HEK293 (cell line): ENCODE measurements at regions not wholly inside any gene's neighbourhood (a gene's known extent, or its start where the extent isn't known, plus 50 kb on each side); places are given as distances from the start of the nearest gene placed in this dataset.

ENCODE experiments used
- CTCF ChIA-PET: fragments of 350-600 bp; formaldehyde crosslinking; extraction: SDS; loops from one replicate; lab custom pipeline; 2021; ENCODE audit warnings: antibody characterized with exemption; lab: Yijun Ruan, JAX
- POLR2A ChIA-PET: fragments of 300-600 bp; formaldehyde crosslinking; extraction: SDS; loops from one replicate; lab custom pipeline; 2020; ENCODE audit warnings: antibody characterized with exemption, inconsistent platforms; lab: Yijun Ruan, JAX
- H3K27ac ChIP-seq: fragments of 200-500 bp; sonication (Bioruptor generic); 2 replicates; pipeline ENCODE4 v1.5.1; 2014; ENCODE audit warnings: low read depth, low read length, control low read depth, inconsistent platforms; ENCODE audit errors: extremely low read depth
- H3K36me3 ChIP-seq, 2 experiments: fragments of 200-500 bp in 1 of 2; sonication (Bioruptor generic) in 1 of 2; 1 replicate in 1 of 2; 2 replicates in 1 of 2; pipeline ENCODE4 v1.5.1; 2014 to 2017; ENCODE audit warnings: inconsistent platforms in 2 of 2, low read length in 2 of 2; ENCODE audit not compliant: control insufficient read depth in 2 of 2, insufficient read depth in 1 of 2
- H3K4me1 ChIP-seq: fragments of 200-500 bp; sonication (Bioruptor generic); 2 replicates; pipeline ENCODE4 v1.5.1; 2014; ENCODE audit warnings: mild to moderate bottlenecking, low read length, inconsistent platforms; ENCODE audit not compliant: control insufficient read depth, insufficient read depth
- H3K4me3 ChIP-seq: 2 replicates; pipeline ENCODE4 v1.5.1; 2011; ENCODE audit warnings: low read depth, mild to moderate bottlenecking, control low read depth, low read length, moderate library complexity
- H3K9me3 ChIP-seq: fragments of 200-500 bp; sonication (Bioruptor generic); 2 replicates; pipeline ENCODE4 v1.5.1; 2014; ENCODE audit warnings: low read depth, low read length, inconsistent platforms; ENCODE audit not compliant: control insufficient read depth, insufficient read depth
- GLIS1 ChIP-seq: fragments of 450-650 bp; formaldehyde crosslinking; IDR thresholded peaks from 2 replicates; pipeline ENCODE4 v1.5.1; 2016; ENCODE audit warnings: missing biosample characterization, missing genetic modification characterization
- KLF16 ChIP-seq: fragments of 450-650 bp; formaldehyde crosslinking; IDR thresholded peaks from 2 replicates; pipeline ENCODE4 v1.5.1; 2017; ENCODE audit warnings: missing biosample characterization, missing genetic modification characterization
- PRDM1 ChIP-seq: fragments of 450-650 bp; formaldehyde crosslinking; IDR thresholded peaks from 2 replicates; pipeline ENCODE4; 2016; ENCODE audit warnings: missing biosample characterization, missing genetic modification characterization
- SCRT1 ChIP-seq: fragments of 450-650 bp; formaldehyde crosslinking; IDR thresholded peaks from 2 replicates; pipeline ENCODE4 v1.5.1; 2016; ENCODE audit warnings: missing biosample characterization, missing genetic modification characterization, borderline replicate concordance
- YY1 ChIP-seq: fragments of 450-650 bp; formaldehyde crosslinking; IDR thresholded peaks from 2 replicates; pipeline ENCODE4 v1.5.1; 2018; ENCODE audit warnings: missing biosample characterization, missing genetic modification characterization
- ZBTB49 ChIP-seq: fragments of 450-650 bp; formaldehyde crosslinking; IDR thresholded peaks from 2 replicates; pipeline ENCODE4 v1.5.1; 2016; ENCODE audit warnings: missing biosample characterization, missing genetic modification characterization, low read depth
- ZFP69B ChIP-seq: fragments of 450-650 bp; formaldehyde crosslinking; IDR thresholded peaks from 2 replicates; pipeline ENCODE4 v1.5.1; 2016; ENCODE audit warnings: missing biosample characterization, missing genetic modification characterization
- ZNF169 ChIP-seq: fragments of 450-650 bp; formaldehyde crosslinking; IDR thresholded peaks from 2 replicates; pipeline ENCODE4 v1.5.1; 2016; ENCODE audit warnings: missing biosample characterization, missing genetic modification characterization
- ZNF2 ChIP-seq: fragments of 450-650 bp; formaldehyde crosslinking; IDR thresholded peaks from 2 replicates; pipeline ENCODE4 v1.5.1; 2016; ENCODE audit warnings: missing biosample characterization, missing genetic modification characterization
- ZNF248 ChIP-seq: fragments of 450-650 bp; formaldehyde crosslinking; IDR thresholded peaks from 2 replicates; pipeline ENCODE4 v1.5.1; 2017; ENCODE audit warnings: missing biosample characterization, missing genetic modification characterization
- ZNF335 ChIP-seq: fragments of 450-650 bp; formaldehyde crosslinking; conservative IDR thresholded peaks from 2 replicates; pipeline ENCODE4 v1.5.1; 2016; ENCODE audit warnings: missing biosample characterization, missing genetic modification characterization
- ZNF362 ChIP-seq: fragments of 450-650 bp; formaldehyde crosslinking; IDR thresholded peaks from 2 replicates; pipeline ENCODE4 v1.5.1; 2016; ENCODE audit warnings: missing biosample characterization, missing genetic modification characterization
- ZNF514 ChIP-seq: fragments of 450-650 bp; formaldehyde crosslinking; IDR thresholded peaks from 2 replicates; pipeline ENCODE4 v1.5.1; 2016; ENCODE audit warnings: missing biosample characterization, missing genetic modification characterization
- ZNF521 ChIP-seq: fragments of 450-650 bp; formaldehyde crosslinking; IDR thresholded peaks from 2 replicates; pipeline ENCODE4 v1.5.1; 2017; ENCODE audit warnings: missing biosample characterization, mild to moderate bottlenecking, missing genetic modification characterization
- ZNF670 ChIP-seq: fragments of 450-650 bp; formaldehyde crosslinking; IDR thresholded peaks from 2 replicates; pipeline ENCODE4 v1.5.1; 2016; ENCODE audit warnings: missing biosample characterization, missing genetic modification characterization, low read depth
- ZNF704 ChIP-seq: fragments of 450-650 bp; formaldehyde crosslinking; IDR thresholded peaks from 2 replicates; pipeline ENCODE4 v1.5.1; 2016; ENCODE audit warnings: missing biosample characterization, missing genetic modification characterization
- ZSCAN5A ChIP-seq: fragments of 450-650 bp; formaldehyde crosslinking; IDR thresholded peaks from 2 replicates; pipeline ENCODE4 v1.5.1; 2016; ENCODE audit warnings: missing biosample characterization, missing genetic modification characterization
- TF ChIP-seq, protein P1 (sequence below): fragments of 450-650 bp; formaldehyde crosslinking; IDR thresholded peaks from 2 replicates; pipeline ENCODE4 v1.5.1; 2016; ENCODE audit warnings: missing biosample characterization, missing genetic modification characterization, borderline replicate concordance
- TF ChIP-seq, protein P2 (sequence below): fragments of 450-650 bp; formaldehyde crosslinking; IDR thresholded peaks from 2 replicates; pipeline ENCODE4 v1.5.1; 2017; ENCODE audit warnings: missing biosample characterization, missing genetic modification characterization

GRCh38 chr3:166405896-166406295 lies 568.7 kb upstream of the BCHE start:
- H3K4me3 ChIP-seq = no peak overlapping the region
- H3K36me3 ChIP-seq = no peaks in the 10 kb centered on the region
- H3K4me1 ChIP-seq = no peaks in the 10 kb centered on the region
- POLR2A ChIA-PET = no interaction called here
- CTCF ChIA-PET = interaction anchor here (0.7 kb wide), 1 partner anchor 1151 kb away, joined by 4 read pairs; no protein-coding TSS in a partner anchor
- no peak overlapping the region for H3K27ac ChIP-seq
- TF ChIP-seq ZNF2 (no peak), ZNF514 (tag by site-specific recombination) (no peak)
- H3K9me3 ChIP-seq = no peaks in the 10 kb centered on the region

- no peak for TF ChIP-seq ZSCAN5A (tag by site-specific recombination)
- no peak for TF ChIP-seq KLF16 (tag by site-specific recombination)
- TF ChIP-seq ZNF670 (tag by site-specific recombination) = no peak
- no peak for TF ChIP-seq SCRT1
- no peak for TF ChIP-seq ZBTB49 (tag by site-specific recombination)
- TF ChIP-seq ZNF362 (tag by site-specific recombination) = no peak
- TF ChIP-seq ZNF335 (tag by site-specific recombination) = no peak
- TF ChIP-seq PRDM1 (tag by site-specific recombination) = no peak
- TF ChIP-seq ZNF248 (tag by site-specific recombination) = no peak
- H3K27ac ChIP-seq = no peak overlapping the region
- H3K36me3 ChIP-seq = no peaks in the 10 kb centered on the region
- POLR2A ChIA-PET = no interaction called here
- no peaks in the 10 kb centered on the region for H3K9me3 ChIP-seq
- no peak overlapping the region for H3K4me3 ChIP-seq
- no peaks in the 10 kb centered on the region for H3K4me1 ChIP-seq
- CTCF ChIA-PET = interaction anchor here (0.7 kb wide), 1 partner anchor 1150 kb away, joined by 4 read pairs; no protein-coding TSS in a partner anchor
Observed at GRCh38 chr3:166405465-166405864, 568.2 kb upstream of the BCHE start.

DNA sequence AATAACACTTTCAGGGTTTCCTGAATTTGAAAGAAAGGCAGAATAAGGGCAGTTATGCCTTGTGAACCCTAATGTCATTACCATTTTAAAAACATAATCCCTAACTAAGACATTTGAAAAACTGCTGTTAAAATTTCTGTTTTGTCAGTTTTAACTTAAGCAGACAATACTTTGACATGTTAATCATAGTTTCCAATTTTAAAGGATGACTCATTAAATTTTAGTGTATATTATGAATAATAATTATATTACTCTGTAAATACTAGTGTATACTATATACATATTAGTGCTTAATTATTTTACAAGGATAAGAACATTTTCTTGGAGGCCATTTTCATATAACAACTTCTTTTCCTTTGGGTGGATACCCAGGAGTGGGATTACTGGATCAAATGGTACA lies 553.1 kb upstream of the BCHE start:
- Histone ChIP-seq H3K27ac (no peak overlapping the region), H3K9me3 (no peaks in the 10 kb centered on the region), H3K4me1 (no peaks in the 10 kb centered on the region), H3K36me3 (no peaks in the 10 kb centered on the region), H3K4me3 (no peak overlapping the region)
- TF ChIP-seq ZNF169 (tag by site-specific recombination) = no peak
- TF ChIP-seq GLIS1 = no peak
- no peak for TF ChIP-seq ZFP69B (tag by site-specific recombination)
- TF ChIP-seq, protein P1, sequence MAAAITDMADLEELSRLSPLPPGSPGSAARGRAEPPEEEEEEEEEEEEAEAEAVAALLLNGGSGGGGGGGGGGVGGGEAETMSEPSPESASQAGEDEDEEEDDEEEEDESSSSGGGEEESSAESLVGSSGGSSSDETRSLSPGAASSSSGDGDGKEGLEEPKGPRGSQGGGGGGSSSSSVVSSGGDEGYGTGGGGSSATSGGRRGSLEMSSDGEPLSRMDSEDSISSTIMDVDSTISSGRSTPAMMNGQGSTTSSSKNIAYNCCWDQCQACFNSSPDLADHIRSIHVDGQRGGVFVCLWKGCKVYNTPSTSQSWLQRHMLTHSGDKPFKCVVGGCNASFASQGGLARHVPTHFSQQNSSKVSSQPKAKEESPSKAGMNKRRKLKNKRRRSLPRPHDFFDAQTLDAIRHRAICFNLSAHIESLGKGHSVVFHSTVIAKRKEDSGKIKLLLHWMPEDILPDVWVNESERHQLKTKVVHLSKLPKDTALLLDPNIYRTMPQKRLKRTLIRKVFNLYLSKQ (tag by site-specific recombination) = no peak
- TF ChIP-seq, protein P2, sequence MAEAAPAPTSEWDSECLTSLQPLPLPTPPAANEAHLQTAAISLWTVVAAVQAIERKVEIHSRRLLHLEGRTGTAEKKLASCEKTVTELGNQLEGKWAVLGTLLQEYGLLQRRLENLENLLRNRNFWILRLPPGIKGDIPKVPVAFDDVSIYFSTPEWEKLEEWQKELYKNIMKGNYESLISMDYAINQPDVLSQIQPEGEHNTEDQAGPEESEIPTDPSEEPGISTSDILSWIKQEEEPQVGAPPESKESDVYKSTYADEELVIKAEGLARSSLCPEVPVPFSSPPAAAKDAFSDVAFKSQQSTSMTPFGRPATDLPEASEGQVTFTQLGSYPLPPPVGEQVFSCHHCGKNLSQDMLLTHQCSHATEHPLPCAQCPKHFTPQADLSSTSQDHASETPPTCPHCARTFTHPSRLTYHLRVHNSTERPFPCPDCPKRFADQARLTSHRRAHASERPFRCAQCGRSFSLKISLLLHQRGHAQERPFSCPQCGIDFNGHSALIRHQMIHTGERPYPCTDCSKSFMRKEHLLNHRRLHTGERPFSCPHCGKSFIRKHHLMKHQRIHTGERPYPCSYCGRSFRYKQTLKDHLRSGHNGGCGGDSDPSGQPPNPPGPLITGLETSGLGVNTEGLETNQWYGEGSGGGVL = no peak
- TF ChIP-seq YY1 (tag by site-specific recombination) = no peak
- TF ChIP-seq ZNF521 (tag by site-specific recombination) = no peak
- TF ChIP-seq ZNF704 (tag by site-specific recombination) = no peak
- ChIA-PET CTCF (no interaction called here), POLR2A (no interaction called here)
